NCI-H1436 (cell line): ENCODE measurements at regions not wholly inside any gene's neighbourhood (a gene's known extent, or its start where the extent isn't known, plus 50 kb on each side); places are given as distances from the start of the nearest gene placed in this dataset.
"Not testable (repeated sequence)": the region's sequence is repeated elsewhere in the genome, so short reads cannot be mapped to it uniquely, and the experiment has no call there.

Source experiments
- DNase-seq: peaks from one replicate; lab custom pipeline; 2025; lab: John Stamatoyannopoulos, UW

GRCh38 chr3:115204475-115204874 lies 57.4 kb upstream of the ZBTB20 start:
- no peak for DNase-seq

- DNase-seq, result no peak
Measured at GRCh38 chr3:115208066-115208750, 61.1 kb upstream of the ZBTB20 start.

DNA sequence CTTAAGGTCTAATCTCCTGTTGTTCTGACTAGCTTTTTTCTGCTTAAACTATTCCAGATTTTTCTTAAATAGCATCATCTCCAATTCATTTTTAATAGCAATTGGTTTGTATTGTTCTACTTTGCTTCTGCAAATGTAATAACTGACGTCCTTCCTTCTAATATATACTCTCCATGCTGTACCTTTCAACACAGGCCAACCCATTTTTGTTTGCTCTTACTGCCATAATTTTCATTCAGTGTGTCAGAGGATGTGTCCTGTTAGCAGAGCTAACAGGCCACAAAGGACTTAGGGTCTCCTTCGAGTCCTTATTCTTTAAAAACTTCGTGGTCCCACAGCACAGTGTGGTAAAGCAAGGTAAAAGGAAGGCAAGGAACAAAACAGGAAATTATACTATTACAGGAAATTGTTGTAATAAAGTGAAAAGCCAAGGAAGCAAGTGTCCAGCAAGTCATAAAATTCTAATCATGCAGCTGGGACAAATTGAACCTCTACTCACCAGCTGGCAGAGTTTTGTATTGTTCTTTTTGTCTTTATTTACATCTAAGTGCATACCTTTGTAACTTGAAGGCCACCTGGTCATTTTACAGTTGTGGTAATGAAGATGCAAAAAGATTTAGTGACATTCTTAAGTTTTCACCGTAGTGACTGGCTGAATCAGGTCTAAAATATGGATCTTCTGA lies 64.9 kb upstream of the ZBTB20 start:
- DNase-seq, result no peak

- DNase-seq, result no peak
Measured at GRCh38 chr3:115212615-115213014, 65.5 kb upstream of the ZBTB20 start.

- DNase-seq, result not testable (repeated sequence)
Measured at GRCh38 chr3:115213052-115213451, 66.0 kb upstream of the ZBTB20 start.

DNA sequence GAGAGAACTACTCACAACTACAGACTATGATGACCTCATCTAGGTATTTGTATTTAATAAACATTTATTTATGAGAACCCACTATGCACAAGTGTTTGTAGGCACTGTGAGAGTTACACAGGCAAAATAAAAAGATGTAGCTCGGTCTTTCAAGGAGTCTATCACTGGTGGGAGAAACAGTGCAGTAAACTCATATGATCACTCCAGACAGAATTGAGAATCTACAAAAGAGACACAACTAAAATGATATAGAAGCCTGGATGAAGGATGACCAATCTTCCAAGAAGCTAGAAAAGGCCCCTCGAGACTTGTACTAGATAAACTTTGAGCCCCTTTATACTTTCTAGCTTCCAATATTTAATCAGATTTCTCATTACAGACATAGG lies 70.2 kb upstream of the ZBTB20 start:
- no peak for DNase-seq

GRCh38 chr3:115217678-115218451 lies 70.8 kb upstream of the ZBTB20 start:
- DNase-seq, result peak; percentile 79

GRCh38 chr3:115218859-115219258 lies 71.8 kb upstream of the ZBTB20 start:
- no peak for DNase-seq

DNA sequence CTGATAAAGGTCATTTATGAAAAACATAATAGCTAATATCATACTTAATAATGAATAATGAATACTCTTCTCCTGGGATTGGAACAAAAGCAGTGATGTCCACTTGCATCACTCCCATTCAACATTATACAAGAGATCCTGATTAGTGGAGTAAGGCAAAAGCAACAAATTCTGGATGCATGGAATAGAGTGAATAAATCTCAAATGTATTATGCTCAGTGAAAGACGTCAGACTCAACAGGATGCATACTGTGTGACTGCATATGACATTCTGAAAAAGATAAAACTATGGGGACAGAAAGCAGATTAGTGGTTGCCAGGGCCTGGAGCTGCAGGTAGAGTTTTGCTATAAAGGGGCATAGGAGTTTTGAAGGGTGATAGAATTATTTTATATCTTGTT lies 77.6 kb upstream of the ZBTB20 start:
- no peak for DNase-seq

- no peak for DNase-seq
Measured at GRCh38 chr3:115226844-115227445, 79.9 kb upstream of the ZBTB20 start.

DNA sequence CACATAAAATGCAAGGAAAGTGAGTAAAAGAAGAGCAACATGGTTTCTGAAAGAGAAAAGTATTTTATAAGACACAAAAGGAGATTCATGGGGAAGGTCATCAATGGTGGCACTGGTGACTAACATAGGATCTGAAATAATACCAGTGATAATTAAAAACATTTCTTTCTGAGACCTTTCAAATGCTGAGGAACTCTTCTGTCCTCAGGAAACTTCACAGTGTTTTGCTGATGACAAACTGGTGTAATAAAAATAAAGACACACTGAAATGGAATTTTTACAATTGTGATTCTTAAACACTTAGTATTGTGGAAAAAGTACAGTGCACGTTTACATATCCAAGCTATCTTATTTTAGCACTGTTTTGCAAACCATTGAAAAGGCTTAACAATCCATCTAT lies 80.4 kb upstream of the ZBTB20 start:
- DNase-seq, result no peak

DNA sequence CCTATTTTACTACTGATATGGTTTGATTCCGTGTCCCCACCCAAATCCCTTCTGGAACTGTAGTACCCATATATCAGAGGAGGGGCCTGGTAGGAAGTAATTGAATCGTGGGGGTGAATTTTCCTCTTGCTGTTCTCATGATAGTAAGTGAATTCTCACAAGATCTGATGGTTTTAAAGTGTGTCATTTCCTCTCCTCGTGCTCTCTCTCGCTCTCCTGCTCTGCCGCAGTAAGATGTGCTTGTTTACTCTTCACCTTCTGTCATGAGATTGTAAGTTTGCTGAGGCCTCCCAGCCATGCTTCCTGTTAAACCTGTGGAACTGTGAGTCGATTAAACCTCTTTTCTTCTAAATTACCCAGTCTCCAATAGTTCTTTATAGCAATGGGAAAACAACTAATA lies 81.2 kb upstream of the ZBTB20 start:
- no peak for DNase-seq

GRCh38 chr3:115232167-115232566 lies 85.1 kb upstream of the ZBTB20 start:
- DNase-seq, result no peak

DNA sequence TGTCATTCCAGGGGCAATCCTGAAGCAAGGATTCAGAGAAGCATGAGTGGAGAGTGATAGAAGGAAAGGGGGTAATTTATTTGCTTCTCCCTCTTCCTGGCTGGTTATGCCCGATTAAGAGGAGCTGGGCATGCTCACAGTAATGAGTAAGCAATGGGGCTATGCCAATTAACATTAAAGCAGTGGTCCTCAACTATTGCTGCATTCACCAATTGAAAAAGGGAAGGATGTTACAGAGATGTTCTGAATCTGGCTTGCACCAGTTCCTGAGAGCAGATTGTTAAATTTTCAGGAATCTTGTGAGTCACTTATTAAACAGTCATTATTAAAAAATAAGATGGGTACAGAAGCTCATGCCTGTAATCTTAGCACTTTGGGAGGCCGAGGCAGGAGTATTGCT lies 85.9 kb upstream of the ZBTB20 start:
- no peak for DNase-seq

GRCh38 chr3:115236496-115236895 lies 89.4 kb upstream of the ZBTB20 start:
- no peak for DNase-seq

- DNase-seq, result peak; percentile 88
Measured at GRCh38 chr3:115239717-115240116, 92.6 kb upstream of the ZBTB20 start.

- no peak for DNase-seq
Measured at GRCh38 chr3:115244350-115244749, 97.3 kb upstream of the ZBTB20 start.

DNA sequence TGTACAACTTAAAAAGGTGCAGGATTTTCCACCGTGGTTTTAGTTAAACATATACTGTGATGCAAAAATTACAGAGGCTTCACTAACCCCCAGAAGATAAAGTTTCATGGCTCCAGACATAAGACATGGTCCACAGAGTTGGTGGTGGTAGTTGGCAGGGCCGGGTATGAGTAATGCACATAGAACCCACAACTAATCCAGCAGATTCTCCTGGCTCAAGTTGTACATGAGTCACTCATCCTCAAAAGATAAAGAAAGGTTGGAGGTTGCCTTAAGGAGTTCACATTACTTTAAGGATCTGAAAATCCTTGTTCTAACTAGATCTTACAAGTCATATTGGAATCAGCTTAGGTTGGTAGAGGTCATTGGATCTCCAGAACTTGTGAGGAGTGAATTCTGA lies 98.3 kb upstream of the ZBTB20 start:
- no peak for DNase-seq

GRCh38 chr3:115245899-115246298 lies 98.8 kb upstream of the ZBTB20 start:
- no peak for DNase-seq

DNA sequence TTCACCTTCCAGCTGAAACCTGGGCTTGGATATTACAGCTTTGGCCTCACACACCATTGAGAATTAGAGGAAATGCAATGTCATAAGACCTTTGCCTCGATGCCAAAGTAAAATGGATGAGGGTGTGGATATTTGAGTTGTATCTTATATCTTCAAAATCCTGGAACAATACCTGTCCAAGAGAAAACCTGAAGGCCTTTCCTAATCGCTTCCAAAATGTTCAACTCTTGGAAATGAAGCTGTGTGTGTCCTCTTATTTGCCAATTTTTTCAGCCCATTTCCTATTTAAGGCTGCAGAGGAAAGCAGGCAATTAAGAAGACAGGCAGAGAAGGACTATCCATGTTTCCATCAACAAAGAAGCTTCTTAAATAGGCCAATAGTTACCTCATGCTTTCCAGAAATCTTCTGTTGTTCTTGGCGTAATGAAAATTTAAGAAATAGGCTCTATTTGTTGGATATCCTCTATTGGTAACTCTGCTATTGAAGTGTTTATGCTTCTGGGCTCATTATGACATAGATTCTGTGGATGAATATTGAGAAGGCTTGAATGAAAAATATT lies 99.5 kb upstream of the ZBTB20 start:
- DNase-seq, result no peak

GRCh38 chr3:115248274-115248673 lies 101.2 kb upstream of the ZBTB20 start:
- DNase-seq, result no peak

DNA sequence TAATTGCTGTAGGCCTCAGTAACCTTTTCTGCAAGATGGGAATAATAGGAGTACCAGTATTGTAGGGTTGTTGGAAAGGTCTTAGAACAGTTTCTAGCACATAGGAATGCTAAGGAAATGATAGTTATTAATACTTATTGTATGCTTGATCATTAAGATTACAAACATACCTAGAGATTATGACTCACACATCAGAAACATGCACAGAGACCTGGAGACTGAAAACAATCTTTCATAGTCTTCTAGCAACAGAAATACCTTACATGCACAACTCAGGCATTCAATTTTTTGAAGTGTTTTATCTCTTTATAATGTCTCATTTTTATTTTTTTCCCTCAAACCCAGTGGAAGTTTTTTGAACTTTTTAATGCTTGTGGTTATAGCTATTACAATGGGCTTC lies 104.4 kb upstream of the ZBTB20 start:
- DNase-seq, result no peak
